ENCODE measurements at regions not wholly inside any gene's neighbourhood (a gene's known extent, or its start where the extent isn't known, plus 50 kb on each side); places are given as distances from the start of the nearest gene placed in this dataset.
A peak's percentile ranks its signal among the peaks of the same experiment; 100 is the strongest.

DNA sequence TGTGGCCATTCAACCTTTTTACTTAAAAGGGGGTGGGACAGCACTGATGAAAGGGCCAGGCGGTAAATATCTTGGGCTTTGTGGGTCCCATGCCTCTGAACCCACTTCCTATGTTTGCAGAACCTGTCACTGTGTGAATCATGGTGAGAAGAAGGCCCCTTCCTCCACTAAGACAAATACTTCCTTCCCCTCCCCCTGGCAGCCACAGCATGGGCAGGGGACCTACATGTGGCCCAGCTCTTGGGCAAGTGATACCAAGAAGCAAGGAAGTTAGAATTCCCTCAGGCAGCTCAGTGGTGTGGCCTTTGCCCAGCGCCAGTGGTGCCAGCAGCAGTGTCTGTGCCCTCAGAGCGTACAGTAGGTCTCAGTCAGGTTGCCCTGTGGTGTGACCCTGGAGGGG, 168.6 kb downstream of the TRIM33 start:
- Histone ChIP-seq H3K9me3 (no peaks in the 10 kb centered on the region), H3K4me1 (peaks cover 0 to 28% (median 8%) of the 10 kb centered on the region in 12 donors), H3K36me3 (no peaks in the 10 kb centered on the region), H3K4me3 (no peak overlapping the region), H3K27ac (peak overlapping the region in 1 of 12 donors; percentile 67), H3K27me3 (peaks cover 0 to 3% (median 0%) of the 10 kb centered on the region in 9 donors)
- 91 to 94% (median 93%) methylated on average over 3 of the region's 3 CpGs for WGBS, 4 donors
- DNase-seq (no peak), ATAC-seq (no peak)
- TF ChIP-seq POLR2A (IDR thresholded peaks at IDR 0.05) = no peak
- TF ChIP-seq, protein P1, sequence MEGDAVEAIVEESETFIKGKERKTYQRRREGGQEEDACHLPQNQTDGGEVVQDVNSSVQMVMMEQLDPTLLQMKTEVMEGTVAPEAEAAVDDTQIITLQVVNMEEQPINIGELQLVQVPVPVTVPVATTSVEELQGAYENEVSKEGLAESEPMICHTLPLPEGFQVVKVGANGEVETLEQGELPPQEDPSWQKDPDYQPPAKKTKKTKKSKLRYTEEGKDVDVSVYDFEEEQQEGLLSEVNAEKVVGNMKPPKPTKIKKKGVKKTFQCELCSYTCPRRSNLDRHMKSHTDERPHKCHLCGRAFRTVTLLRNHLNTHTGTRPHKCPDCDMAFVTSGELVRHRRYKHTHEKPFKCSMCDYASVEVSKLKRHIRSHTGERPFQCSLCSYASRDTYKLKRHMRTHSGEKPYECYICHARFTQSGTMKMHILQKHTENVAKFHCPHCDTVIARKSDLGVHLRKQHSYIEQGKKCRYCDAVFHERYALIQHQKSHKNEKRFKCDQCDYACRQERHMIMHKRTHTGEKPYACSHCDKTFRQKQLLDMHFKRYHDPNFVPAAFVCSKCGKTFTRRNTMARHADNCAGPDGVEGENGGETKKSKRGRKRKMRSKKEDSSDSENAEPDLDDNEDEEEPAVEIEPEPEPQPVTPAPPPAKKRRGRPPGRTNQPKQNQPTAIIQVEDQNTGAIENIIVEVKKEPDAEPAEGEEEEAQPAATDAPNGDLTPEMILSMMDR (IDR thresholded peaks at IDR 0.05) = no peak
- intact Hi-C loops (cut with DNase I) = loop anchor here in 4 of 10 donors (10.0 kb wide), 3 partner anchors 212 to 332 kb away; partner anchors contain the start of genes BCAS2 (in 1 of the 4) and DENND2C (in 1 of the 4)

DNA sequence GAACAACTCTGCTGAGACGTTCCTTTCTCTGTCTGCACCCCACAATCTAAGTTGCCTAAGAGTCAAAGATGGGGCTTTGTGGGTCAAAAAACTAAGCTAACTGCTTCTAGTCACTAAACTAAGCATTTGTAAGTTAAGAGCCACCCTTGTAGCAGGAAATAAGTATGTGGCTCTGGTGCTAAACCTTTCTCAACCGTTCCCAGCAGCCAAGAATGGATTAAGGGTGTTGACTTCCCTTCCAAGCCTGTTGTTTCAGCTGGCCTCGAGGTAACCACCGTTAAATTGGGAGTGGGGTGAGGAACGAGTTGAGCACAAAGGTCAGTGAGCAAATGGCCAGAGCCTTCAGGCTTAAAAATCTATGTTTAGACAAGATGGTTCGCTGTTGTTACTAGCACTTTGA, 169.1 kb downstream of the TRIM33 start:
- Histone ChIP-seq H3K27ac (peak overlapping the region in 1 of 12 donors; percentile 67), H3K4me1 (peaks cover 0 to 28% (median 7%) of the 10 kb centered on the region in 12 donors), H3K36me3 (no peaks in the 10 kb centered on the region), H3K9me3 (no peaks in the 10 kb centered on the region), H3K4me3 (no peak overlapping the region), H3K27me3 (peaks cover 0 to 3% (median 0%) of the 10 kb centered on the region in 9 donors)
- intact Hi-C loops (cut with DNase I) = loop anchor here in 4 of 10 donors (10.0 kb wide), 3 partner anchors 213 to 333 kb away; partner anchors contain the start of genes BCAS2 (in 1 of the 4) and DENND2C (in 1 of the 4)
- ATAC-seq = no peak
- DNase-seq = no peak
- TF ChIP-seq, protein P1 (IDR thresholded peaks at IDR 0.05) = no peak
- TF ChIP-seq POLR2A (IDR thresholded peaks at IDR 0.05) = no peak
- WGBS, 4 donors = 36 to 56% (median 44%) methylated on average over 6 of the region's 6 CpGs

DNA sequence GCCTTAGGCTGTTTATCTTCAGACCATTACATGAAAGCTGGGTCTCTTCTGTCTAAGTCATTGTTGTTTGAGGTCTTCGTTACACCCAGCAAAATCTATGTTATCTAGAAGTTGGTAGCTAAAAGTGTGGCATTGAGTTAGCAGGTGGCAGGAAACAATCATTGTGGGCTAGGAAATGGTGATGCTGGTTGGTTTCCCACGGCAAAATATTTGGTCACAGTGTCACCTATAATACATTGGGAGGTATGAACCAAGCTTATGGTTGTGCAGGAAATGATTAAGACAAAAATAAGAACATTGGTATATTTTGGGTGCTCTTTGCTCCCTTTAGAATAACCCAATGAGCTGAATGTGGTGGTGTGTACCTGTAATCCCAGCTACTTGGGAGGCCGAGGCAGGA, 169.7 kb downstream of the TRIM33 start:
- H3K27me3 ChIP-seq = peaks cover 0 to 3% (median 0%) of the 10 kb centered on the region in 9 donors
- no peak overlapping the region for H3K4me3 ChIP-seq
- H3K36me3 ChIP-seq = no peaks in the 10 kb centered on the region
- no peaks in the 10 kb centered on the region for H3K9me3 ChIP-seq
- peak overlapping the region in 1 of 12 donors; percentile 67 for H3K27ac ChIP-seq
- DNase-seq (no peak), ATAC-seq (no peak)
- intact Hi-C loops (cut with DNase I) = loop anchor here in 4 of 10 donors (10.0 kb wide), 3 partner anchors 214 to 334 kb away; partner anchors contain the start of genes BCAS2 (in 1 of the 4) and DENND2C (in 1 of the 4)
- peaks cover 0 to 24% (median 6%) of the 10 kb centered on the region in 12 donors for H3K4me1 ChIP-seq
- 78 to 85% (median 81%) methylated on average over 3 of the region's 3 CpGs for WGBS, 4 donors
- TF ChIP-seq, protein P1 (IDR thresholded peaks at IDR 0.05) = no peak
- no peak for TF ChIP-seq POLR2A (IDR thresholded peaks at IDR 0.05)

DNA sequence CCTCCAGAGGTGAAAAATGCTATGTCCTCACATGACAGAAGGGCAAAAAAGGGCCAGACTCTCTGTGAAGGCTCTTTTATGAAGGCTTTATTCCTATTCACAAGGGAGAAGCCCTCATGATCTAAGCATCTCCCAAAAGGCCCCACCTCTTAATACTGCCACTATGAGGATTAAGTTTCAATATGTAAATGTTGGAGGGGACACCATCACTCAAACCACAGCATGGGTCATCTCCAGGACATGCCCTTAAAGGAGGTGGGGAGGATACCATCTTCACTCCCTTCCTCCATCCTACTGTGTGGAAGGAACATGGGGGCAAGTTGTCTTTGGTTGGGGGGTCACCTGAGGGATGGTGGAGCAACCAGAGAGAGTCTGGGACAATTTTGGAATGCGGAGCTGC, 170.1 kb downstream of the TRIM33 start:
- TF ChIP-seq, protein P1 (IDR thresholded peaks at IDR 0.05) = no peak
- TF ChIP-seq POLR2A (IDR thresholded peaks at IDR 0.05) = no peak
- Histone ChIP-seq H3K4me1 (peaks cover 0 to 20% (median 4%) of the 10 kb centered on the region in 12 donors), H3K36me3 (no peaks in the 10 kb centered on the region), H3K27me3 (peaks cover 0 to 3% (median 0%) of the 10 kb centered on the region in 9 donors), H3K9me3 (no peaks in the 10 kb centered on the region), H3K27ac (peak overlapping the region in 1 of 12 donors; percentile 67), H3K4me3 (no peak overlapping the region)
- intact Hi-C loops (cut with DNase I) = loop anchor here in 4 of 10 donors (10.0 kb wide), 3 partner anchors 214 to 334 kb away; partner anchors contain the start of genes BCAS2 (in 1 of the 4) and DENND2C (in 1 of the 4)
- DNase-seq = no peak
- ATAC-seq = no peak
- 86 to 100% (median 98%) methylated on average over 1 of the region's 1 CpG for WGBS, 4 donors
